GM18498 (cell line): ENCODE measurements at regions not wholly inside any gene's neighbourhood (a gene's known extent, or its start where the extent isn't known, plus 50 kb on each side); places are given as distances from the start of the nearest gene placed in this dataset.

Experiments used
- ATAC-seq: cut with Tn5 transposase; IDR thresholded peaks from one replicate; pipeline ENCODE4 v1.9.1; 2021; ENCODE audit warnings: mild to moderate bottlenecking, moderate library complexity; ENCODE audit not compliant: unreplicated experiment

GRCh38 chr20:6831461-6831860, 64.0 kb downstream of the BMP2 start:
- no peak for ATAC-seq

- no peak for ATAC-seq
Observed at GRCh38 chr20:6832811-6833210, 65.3 kb downstream of the BMP2 start.

GRCh38 chr20:6835609-6836008, 68.1 kb downstream of the BMP2 start:
- ATAC-seq = no peak

- ATAC-seq = no peak
Observed at GRCh38 chr20:6836821-6837374, 69.4 kb downstream of the BMP2 start.

GRCh38 chr20:6837730-6838129, 70.2 kb downstream of the BMP2 start:
- no peak for ATAC-seq

- ATAC-seq = no peak
Observed at GRCh38 chr20:6838181-6838826, 70.8 kb downstream of the BMP2 start.

GRCh38 chr20:6841128-6841527, 73.6 kb downstream of the BMP2 start:
- ATAC-seq = no peak

- ATAC-seq = no peak
Observed at GRCh38 chr20:6845141-6845540, 77.7 kb downstream of the BMP2 start.

GRCh38 chr20:6848041-6848440, 80.6 kb downstream of the BMP2 start:
- no peak for ATAC-seq

GRCh38 chr20:6848992-6849391, 81.5 kb downstream of the BMP2 start:
- no peak for ATAC-seq

GRCh38 chr20:6851136-6851535, 83.7 kb downstream of the BMP2 start:
- no peak for ATAC-seq

GRCh38 chr20:6852478-6852877, 85.0 kb downstream of the BMP2 start:
- ATAC-seq = no peak

GRCh38 chr20:6855104-6855503, 87.6 kb downstream of the BMP2 start:
- ATAC-seq = no peak

GRCh38 chr20:6855796-6856195, 88.3 kb downstream of the BMP2 start:
- ATAC-seq = no peak

- ATAC-seq = no peak
Observed at GRCh38 chr20:6857927-6858326, 90.4 kb downstream of the BMP2 start.

- ATAC-seq = no peak
Observed at GRCh38 chr20:6863355-6863754, 95.9 kb downstream of the BMP2 start.

- no peak for ATAC-seq
Observed at GRCh38 chr20:6863798-6864201, 96.3 kb downstream of the BMP2 start.

- no peak for ATAC-seq
Observed at GRCh38 chr20:6864740-6865139, 97.3 kb downstream of the BMP2 start.

GRCh38 chr20:6866741-6867140, 99.3 kb downstream of the BMP2 start:
- no peak for ATAC-seq

GRCh38 chr20:6868861-6869260, 101.4 kb downstream of the BMP2 start:
- no peak for ATAC-seq

GRCh38 chr20:6870559-6870958, 103.1 kb downstream of the BMP2 start:
- no peak for ATAC-seq

- no peak for ATAC-seq
Observed at GRCh38 chr20:6877633-6878032, 110.1 kb downstream of the BMP2 start.
